OCI-M2 (cell line): ENCODE measurements at regions not wholly inside any gene's neighbourhood (a gene's known extent, or its start where the extent isn't known, plus 50 kb on each side); places are given as distances from the start of the nearest gene placed in this dataset.

Experiments
- DNase-seq: peaks from one replicate; lab custom pipeline; 2025; ENCODE audit not compliant: unreplicated experiment; lab: John Stamatoyannopoulos, UW

GRCh38 chr2:156837635-156838370 lies 401.6 kb downstream of the GPD2 start:
- no peak for DNase-seq

- no peak for DNase-seq
Observed at GRCh38 chr2:156841321-156841720, 405.1 kb downstream of the GPD2 start.

- DNase-seq = no peak
Observed at GRCh38 chr2:156845806-156846558, 409.8 kb downstream of the GPD2 start.

- no peak for DNase-seq
Observed at GRCh38 chr2:156852210-156852609, 405.3 kb upstream of the GALNT5 start.

GRCh38 chr2:156852681-156853080 lies 404.8 kb upstream of the GALNT5 start:
- DNase-seq = no peak

GRCh38 chr2:156864325-156864724 lies 393.2 kb upstream of the GALNT5 start:
- DNase-seq = no peak

- DNase-seq = no peak
Observed at GRCh38 chr2:156864753-156865152, 392.8 kb upstream of the GALNT5 start.

- no peak for DNase-seq
Observed at GRCh38 chr2:156867201-156867600, 390.3 kb upstream of the GALNT5 start.

- DNase-seq = no peak
Observed at GRCh38 chr2:156874707-156875106, 382.8 kb upstream of the GALNT5 start.

GRCh38 chr2:156883804-156884203 lies 373.7 kb upstream of the GALNT5 start:
- DNase-seq = no peak

- no peak for DNase-seq
Observed at GRCh38 chr2:156884216-156884615, 373.3 kb upstream of the GALNT5 start.

GRCh38 chr2:156890529-156891148 lies 366.9 kb upstream of the GALNT5 start:
- no peak for DNase-seq

- no peak for DNase-seq
Observed at GRCh38 chr2:156891609-156892008, 365.9 kb upstream of the GALNT5 start.

- DNase-seq = no peak
Observed at GRCh38 chr2:156892467-156893281, 364.8 kb upstream of the GALNT5 start.

GRCh38 chr2:156896294-156896693 lies 361.2 kb upstream of the GALNT5 start:
- no peak for DNase-seq

- no peak for DNase-seq
Observed at GRCh38 chr2:156897548-156897947, 360.0 kb upstream of the GALNT5 start.

- no peak for DNase-seq
Observed at GRCh38 chr2:156901373-156902031, 356.0 kb upstream of the GALNT5 start.

GRCh38 chr2:156903335-156903734 lies 354.2 kb upstream of the GALNT5 start:
- no peak for DNase-seq

GRCh38 chr2:156907806-156908205 lies 349.7 kb upstream of the GALNT5 start:
- DNase-seq = no peak

- DNase-seq = no peak
Observed at GRCh38 chr2:156908825-156909224, 348.7 kb upstream of the GALNT5 start.

- no peak for DNase-seq
Observed at GRCh38 chr2:156909983-156910382, 347.5 kb upstream of the GALNT5 start.
